HFFc6 (cell line): ENCODE measurements at regions not wholly inside any gene's neighbourhood (a gene's known extent, or its start where the extent isn't known, plus 50 kb on each side); places are given as distances from the start of the nearest gene placed in this dataset.
"Not testable (repeated sequence)": the region's sequence is repeated elsewhere in the genome, so short reads cannot be mapped to it uniquely, and the experiment has no call there.

ENCODE experiments used
- DNase-seq: peaks from one replicate; pipeline ENCODE4 v3.0.0-alpha.2; 2018
- H3K27ac Mint-ChIP-seq: 2 replicates; pipeline ENCODE4 v1.8.0; 2020; ENCODE audit warnings: mild to moderate bottlenecking, mixed read lengths
- H3K27me3 Mint-ChIP-seq: 2 replicates; pipeline ENCODE4 v1.8.0; 2021; ENCODE audit warnings: mild to moderate bottlenecking, moderate library complexity, mixed read lengths; ENCODE audit not compliant: insufficient read depth
- H3K36me3 Mint-ChIP-seq: 2 replicates; pipeline ENCODE4 v1.8.0; 2021; ENCODE audit warnings: low read depth, mixed read lengths
- H3K4me1 Mint-ChIP-seq: 2 replicates; pipeline ENCODE4 v1.8.0; 2020; ENCODE audit warnings: low read depth, mixed read lengths
- H3K4me3 Mint-ChIP-seq: 2 replicates; pipeline ENCODE4 v1.8.0; 2020; ENCODE audit warnings: mild to moderate bottlenecking, moderate library complexity, mixed read lengths
- H3K9me3 Mint-ChIP-seq: 2 replicates; pipeline ENCODE4 v1.8.0; 2020; ENCODE audit warnings: mild to moderate bottlenecking, mixed read lengths
- TF ChIP-seq, protein P1 (sequence below): fragments of 200-600 bp; sonication (generic); IDR thresholded peaks from 2 replicates; pipeline ENCODE4 v1.5.0; 2021; ENCODE audit warnings: antibody characterized with exemption, mild to moderate bottlenecking

DNA sequence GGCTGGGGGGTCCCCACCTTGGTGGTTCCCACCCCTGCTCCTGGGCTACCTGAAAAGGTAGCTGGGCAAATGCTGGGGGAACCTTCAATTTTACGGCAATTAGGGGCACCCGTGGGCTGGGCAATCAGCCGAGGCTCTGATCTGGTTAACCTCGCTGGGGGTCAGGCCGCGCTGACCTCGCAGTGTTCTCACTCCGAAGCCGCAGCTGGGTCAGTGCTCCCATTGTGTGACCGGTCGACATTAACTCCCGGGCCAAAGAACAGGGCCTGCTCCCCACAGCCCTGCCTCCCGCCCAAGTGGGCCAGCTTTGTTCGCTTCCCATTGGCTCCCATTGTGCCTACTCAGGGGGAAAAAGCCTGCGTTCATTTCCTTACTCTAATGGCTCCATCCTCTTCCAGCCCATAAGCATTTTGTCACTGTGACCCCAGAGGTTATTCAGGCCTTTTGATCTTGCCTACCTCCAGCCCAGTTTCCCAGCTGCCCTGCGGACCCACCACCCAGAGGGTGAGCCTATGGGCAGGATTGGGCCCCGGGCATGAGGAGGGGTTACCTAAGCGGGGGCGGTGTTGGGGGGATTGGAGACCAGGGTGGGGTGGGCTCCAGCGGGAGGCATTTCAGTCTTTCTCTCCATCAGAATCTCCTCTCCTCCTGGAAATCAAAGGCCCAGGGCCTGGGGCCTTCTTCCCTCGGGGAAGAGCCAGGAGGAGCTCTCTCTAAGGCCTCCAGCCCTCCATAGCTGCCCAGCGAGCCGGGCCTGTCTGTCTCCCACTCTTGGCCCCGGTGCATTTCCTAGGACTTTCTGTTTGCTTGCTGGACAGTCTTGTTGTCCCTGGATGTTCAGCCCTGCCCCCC is 90.1 kb downstream of the MYCN start:
- H3K4me1 Mint-ChIP-seq = no peaks in the 10 kb centered on the region
- H3K27me3 Mint-ChIP-seq = peaks cover 3% of the 10 kb centered on the region
- H3K36me3 Mint-ChIP-seq = no peaks in the 10 kb centered on the region; the same call in 1 of the 2 replicates
- TF ChIP-seq, protein P1, sequence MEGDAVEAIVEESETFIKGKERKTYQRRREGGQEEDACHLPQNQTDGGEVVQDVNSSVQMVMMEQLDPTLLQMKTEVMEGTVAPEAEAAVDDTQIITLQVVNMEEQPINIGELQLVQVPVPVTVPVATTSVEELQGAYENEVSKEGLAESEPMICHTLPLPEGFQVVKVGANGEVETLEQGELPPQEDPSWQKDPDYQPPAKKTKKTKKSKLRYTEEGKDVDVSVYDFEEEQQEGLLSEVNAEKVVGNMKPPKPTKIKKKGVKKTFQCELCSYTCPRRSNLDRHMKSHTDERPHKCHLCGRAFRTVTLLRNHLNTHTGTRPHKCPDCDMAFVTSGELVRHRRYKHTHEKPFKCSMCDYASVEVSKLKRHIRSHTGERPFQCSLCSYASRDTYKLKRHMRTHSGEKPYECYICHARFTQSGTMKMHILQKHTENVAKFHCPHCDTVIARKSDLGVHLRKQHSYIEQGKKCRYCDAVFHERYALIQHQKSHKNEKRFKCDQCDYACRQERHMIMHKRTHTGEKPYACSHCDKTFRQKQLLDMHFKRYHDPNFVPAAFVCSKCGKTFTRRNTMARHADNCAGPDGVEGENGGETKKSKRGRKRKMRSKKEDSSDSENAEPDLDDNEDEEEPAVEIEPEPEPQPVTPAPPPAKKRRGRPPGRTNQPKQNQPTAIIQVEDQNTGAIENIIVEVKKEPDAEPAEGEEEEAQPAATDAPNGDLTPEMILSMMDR = no peak
- H3K27ac Mint-ChIP-seq = no peak overlapping the region
- no peak for DNase-seq
- no peak overlapping the region for H3K4me3 Mint-ChIP-seq
- H3K9me3 Mint-ChIP-seq = peaks cover 58% of the 10 kb centered on the region

DNA sequence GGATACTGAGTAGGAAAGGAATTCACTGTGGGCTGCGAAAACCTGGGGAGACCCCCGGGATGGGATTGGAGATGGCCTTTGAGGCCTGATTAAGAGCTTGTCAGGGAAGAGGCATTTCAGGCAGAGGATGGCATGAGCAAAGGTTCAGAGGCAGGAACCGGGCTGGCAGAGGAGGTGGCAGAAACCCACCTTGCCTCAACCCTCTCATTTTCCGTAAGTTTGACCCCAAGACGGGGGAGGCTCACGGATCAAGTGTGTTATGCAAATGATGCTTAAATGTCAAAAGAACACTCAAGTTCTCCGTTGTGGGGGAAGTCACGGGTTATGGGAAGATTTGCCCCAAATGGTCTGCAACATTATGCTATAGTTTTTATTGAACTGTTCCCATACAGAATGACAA is 88.3 kb downstream of the MYCN start:
- no peaks in the 10 kb centered on the region for H3K4me1 Mint-ChIP-seq
- no peak overlapping the region for H3K27ac Mint-ChIP-seq
- no peak overlapping the region for H3K4me3 Mint-ChIP-seq
- no peak for DNase-seq
- TF ChIP-seq, protein P1 = no peak
- peaks cover 55% of the 10 kb centered on the region for H3K9me3 Mint-ChIP-seq
- H3K27me3 Mint-ChIP-seq = peaks cover 5% of the 10 kb centered on the region
- H3K36me3 Mint-ChIP-seq = no peaks in the 10 kb centered on the region

DNA sequence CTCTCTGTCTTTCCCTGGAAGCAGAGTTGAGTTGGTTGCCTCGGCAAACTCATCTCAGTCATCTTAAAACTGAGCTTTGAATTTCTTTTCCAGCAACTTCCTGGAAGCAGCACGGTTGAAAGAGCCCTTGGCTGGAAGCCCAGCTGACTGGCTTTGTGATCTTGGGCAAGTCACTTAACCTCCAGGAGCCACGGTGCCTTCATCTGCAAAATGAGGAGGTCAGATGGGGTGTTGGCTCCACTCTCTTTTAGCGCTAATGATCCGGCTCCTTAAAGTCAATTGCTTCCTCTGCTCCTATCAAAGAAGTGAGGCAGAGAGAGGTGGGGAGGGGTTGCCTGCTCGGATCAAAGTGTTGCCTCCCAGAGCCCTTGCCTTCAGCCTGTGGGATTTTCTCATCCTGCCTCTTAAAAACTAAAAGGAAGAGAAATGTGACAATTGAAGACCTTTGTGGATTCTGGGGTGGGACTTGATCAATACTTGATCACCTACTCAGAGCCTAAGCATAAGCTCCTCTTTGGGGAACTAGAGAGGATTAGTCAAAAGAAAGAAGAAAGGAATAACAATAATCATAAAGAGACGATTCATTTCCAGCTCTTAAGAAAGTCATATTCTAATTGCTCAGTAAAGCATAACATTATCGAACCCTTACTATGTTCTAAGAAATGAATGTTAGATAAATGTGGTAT is 86.6 kb downstream of the MYCN start:
- Mint-ChIP-seq H3K9me3 (peaks cover 50% of the 10 kb centered on the region), H3K4me3 (no peak overlapping the region), H3K4me1 (no peaks in the 10 kb centered on the region), H3K27me3 (peaks cover 5% of the 10 kb centered on the region; the same call in 1 of the 2 replicates), H3K27ac (no peak overlapping the region), H3K36me3 (no peaks in the 10 kb centered on the region)
- no peak for DNase-seq
- TF ChIP-seq, protein P1 = no peak

DNA sequence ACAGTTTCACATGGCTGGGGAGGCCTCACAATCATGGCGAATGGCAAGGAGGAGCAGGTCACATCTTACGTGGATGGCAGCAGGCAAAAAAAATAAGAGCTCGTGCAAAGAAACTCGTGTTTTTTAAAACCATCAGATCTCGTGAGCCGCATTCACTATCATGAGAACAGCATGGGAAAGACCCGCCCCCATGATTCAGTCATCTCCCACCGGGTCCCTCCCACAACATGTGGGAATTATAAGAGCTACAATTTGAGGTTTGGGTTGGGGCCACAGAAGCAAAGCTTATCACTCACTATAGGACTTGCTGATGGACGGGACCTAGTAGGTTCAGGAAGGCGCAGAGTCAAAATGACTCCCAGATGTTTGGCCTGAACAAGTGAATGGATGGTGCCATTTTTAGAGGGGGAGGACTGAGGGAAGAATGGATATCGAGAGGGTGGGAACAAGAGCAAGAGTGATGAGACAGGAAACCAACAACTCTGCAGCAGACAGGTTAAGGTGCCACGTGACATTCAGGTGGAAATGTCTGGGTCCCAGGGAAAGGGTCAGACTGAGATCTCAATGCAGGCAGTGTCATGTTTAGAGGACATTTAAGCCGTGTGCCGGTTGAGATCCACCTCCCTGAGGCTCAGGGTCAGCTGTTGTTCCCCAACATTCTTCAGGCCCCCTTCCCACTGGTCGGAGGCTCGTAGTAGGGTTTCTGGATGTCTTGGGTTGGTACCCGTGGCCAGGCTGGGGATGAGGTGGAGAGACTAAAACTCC is 85.7 kb downstream of the MYCN start:
- no peaks in the 10 kb centered on the region for H3K36me3 Mint-ChIP-seq
- peaks cover 41% of the 10 kb centered on the region for H3K9me3 Mint-ChIP-seq
- H3K27ac Mint-ChIP-seq = no peak overlapping the region
- DNase-seq = no peak
- no peaks in the 10 kb centered on the region for H3K4me1 Mint-ChIP-seq
- H3K4me3 Mint-ChIP-seq = no peak overlapping the region
- peaks cover 5% of the 10 kb centered on the region; the same call in 1 of the 2 replicates for H3K27me3 Mint-ChIP-seq
- TF ChIP-seq, protein P1 = no peak

DNA sequence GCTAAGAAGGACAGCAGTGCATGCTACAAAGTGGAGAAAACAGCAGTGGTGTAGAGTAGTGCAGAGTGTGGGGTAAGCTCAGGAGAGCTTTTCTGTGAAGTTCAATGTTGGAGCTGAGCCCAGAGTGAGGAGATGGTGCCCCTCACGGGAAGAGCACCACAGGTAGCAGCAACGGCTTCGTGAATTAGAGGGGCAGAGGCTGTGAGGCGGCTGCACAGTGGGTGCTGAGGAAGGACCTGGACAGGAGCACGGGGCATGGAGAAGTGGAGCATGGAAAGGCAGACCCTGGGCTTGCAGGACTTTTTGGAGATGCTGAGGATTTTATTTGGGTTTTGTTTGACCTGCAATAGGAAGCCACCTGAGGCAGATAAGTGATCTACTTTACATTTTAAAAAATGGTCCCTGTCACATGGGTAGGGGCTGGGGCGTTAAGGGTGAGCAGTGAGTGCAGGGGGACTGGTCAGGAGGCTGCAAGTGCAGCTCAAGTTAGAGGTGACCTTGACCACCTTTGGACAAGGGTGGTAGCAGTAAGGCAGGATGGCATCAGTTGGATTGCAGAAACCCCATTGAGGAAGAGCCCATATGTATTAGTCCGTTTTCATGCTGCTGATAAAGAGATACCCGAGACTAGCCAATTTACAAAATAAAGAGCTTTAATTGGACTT is 85.0 kb downstream of the MYCN start:
- Mint-ChIP-seq H3K9me3 (peaks cover 37% of the 10 kb centered on the region), H3K4me3 (no peak overlapping the region), H3K27ac (no peak overlapping the region), H3K4me1 (no peaks in the 10 kb centered on the region), H3K27me3 (peaks cover 5% of the 10 kb centered on the region; the same call in 1 of the 2 replicates), H3K36me3 (no peaks in the 10 kb centered on the region)
- no peak for DNase-seq
- TF ChIP-seq, protein P1 = no peak

DNA sequence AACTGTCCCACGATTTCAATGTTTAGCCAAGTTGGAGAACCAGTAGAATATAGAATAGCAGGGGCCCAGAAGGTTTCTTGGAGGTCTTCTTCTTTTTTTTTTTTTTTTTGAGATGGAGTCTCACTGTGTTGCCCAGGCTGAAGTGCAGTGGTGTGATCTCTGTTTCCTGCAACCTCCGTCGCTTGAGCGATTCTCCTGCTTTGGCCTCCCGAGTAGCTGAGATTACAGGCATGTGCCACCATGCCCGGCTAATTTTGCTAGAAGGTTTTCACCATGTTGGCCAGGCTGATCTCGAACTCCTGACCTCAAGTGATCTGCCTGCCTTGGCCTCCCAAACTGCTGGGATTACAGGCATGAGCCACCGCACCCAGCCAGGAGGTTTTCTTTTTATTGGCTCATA is 84.3 kb downstream of the MYCN start:
- not testable (repeated sequence) for H3K4me1 Mint-ChIP-seq, H3K27ac Mint-ChIP-seq, H3K27me3 Mint-ChIP-seq, H3K36me3 Mint-ChIP-seq, H3K4me3 Mint-ChIP-seq, DNase-seq
- peaks cover 37% of the 10 kb centered on the region for H3K9me3 Mint-ChIP-seq
